ENCODE measurements at regions not wholly inside any gene's neighbourhood (a gene's known extent, or its start where the extent isn't known, plus 50 kb on each side); places are given as distances from the start of the nearest gene placed in this dataset.

DNA sequence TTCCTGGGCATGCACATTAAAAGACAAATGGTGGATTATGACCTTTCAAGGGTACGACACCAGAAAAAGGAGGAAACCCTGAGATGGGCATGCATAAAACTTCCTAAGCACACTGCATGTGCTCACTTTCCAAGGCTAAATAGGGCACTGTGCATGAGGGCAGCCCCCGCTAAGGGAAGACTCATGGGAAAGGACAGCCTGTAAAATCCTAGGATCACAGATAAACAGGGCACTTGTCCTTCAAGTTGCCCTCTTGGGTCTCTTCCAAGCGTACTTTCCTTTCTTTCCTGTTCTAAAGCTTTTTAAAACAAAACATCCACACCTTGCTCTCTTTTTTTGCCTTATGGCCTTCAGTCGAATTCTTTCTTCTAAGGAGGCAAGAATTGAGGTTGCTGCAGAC, 106.5 kb upstream of the SYNCRIP start:
- Histone ChIP-seq H3K4me3 (replicated peaks in 1 of 3; ENCODE audit: insufficient read depth in 1 of 3, low read depth in 2 of 3, low read length in 3 of 3) (no peak overlapping the region), H3K27me3 (ENCODE audit: control insufficient read depth in 1 of 2, insufficient read depth in 2 of 2, low read length in 2 of 2) (peaks cover 2 to 3% of the 10 kb centered on the region in 2 experiments; a peak in 2 of 5 replicates), H3K4me1 (ENCODE audit: insufficient read depth, low read length) (peaks cover 35% of the 10 kb centered on the region), H3K27ac (ENCODE audit: extremely low read length, insufficient read depth, low read length) (no peak overlapping the region), H2AFZ (ENCODE audit: low read length) (no peak overlapping the region), H3K9me3 (ENCODE audit: low read length) (no peaks in the 10 kb centered on the region), H3K9ac (ENCODE audit: insufficient read depth, low read depth, low read length) (no peak overlapping the region), H3K79me2 (ENCODE audit: insufficient read depth, low read length) (no peaks in the 10 kb centered on the region), H3K36me3 (replicated peaks in 1 of 2; ENCODE audit: control insufficient read depth in 1 of 2, insufficient read depth in 2 of 2, low read length in 2 of 2) (no peaks in the 10 kb centered on the region), H3K4me2 (ENCODE audit: low read depth, low read length) (no peak overlapping the region), H4K20me1 (ENCODE audit: insufficient read depth, low read length) (no peaks in the 10 kb centered on the region)
- ChIA-PET CTCF (ENCODE audit: low intra/inter-chr PET ratio, low total read pairs) (no interaction called here), POLR2A (no interaction called here)
- DNase-seq (ENCODE audit: low spot score) = no peak
- intact Hi-C loops (cut with micrococcal nuclease; ENCODE audit: unreplicated experiment) (no loop called here), in situ Hi-C loops (cut with HindIII; ENCODE audit: extremely low pct_ligation_motif_present, low pct_unique_long_range_greater_than_20kb) (no loop called here)
- no TSS peak for BruUV-seq (replicated peaks)
- no peak for FAIRE-seq
- TF ChIP-seq RORA (CRISPR knock-in tag; IDR thresholded peaks at IDR 0.05) (no peak), FOXP1 (IDR thresholded peaks at IDR 0.05) (no peak), FOXP1 (CRISPR knock-in tag; IDR thresholded peaks at IDR 0.05) (no peak), TBP (CRISPR knock-in tag; IDR thresholded peaks at IDR 0.05) (no peak), ZNF672 (CRISPR knock-in tag; IDR thresholded peaks at IDR 0.05) (no peak), ZNF777 (CRISPR knock-in tag; IDR thresholded peaks at IDR 0.05) (no peak), FOXO1 (CRISPR knock-in tag; IDR thresholded peaks at IDR 0.05) (no peak), ZFY (CRISPR knock-in tag; IDR thresholded peaks at IDR 0.05) (no peak), NONO (IDR thresholded peaks at IDR 0.05) (no peak), NONO (CRISPR knock-in tag; conservative IDR thresholded peaks at IDR 0.05) (no peak)
- TF ChIP-seq, protein P1, sequence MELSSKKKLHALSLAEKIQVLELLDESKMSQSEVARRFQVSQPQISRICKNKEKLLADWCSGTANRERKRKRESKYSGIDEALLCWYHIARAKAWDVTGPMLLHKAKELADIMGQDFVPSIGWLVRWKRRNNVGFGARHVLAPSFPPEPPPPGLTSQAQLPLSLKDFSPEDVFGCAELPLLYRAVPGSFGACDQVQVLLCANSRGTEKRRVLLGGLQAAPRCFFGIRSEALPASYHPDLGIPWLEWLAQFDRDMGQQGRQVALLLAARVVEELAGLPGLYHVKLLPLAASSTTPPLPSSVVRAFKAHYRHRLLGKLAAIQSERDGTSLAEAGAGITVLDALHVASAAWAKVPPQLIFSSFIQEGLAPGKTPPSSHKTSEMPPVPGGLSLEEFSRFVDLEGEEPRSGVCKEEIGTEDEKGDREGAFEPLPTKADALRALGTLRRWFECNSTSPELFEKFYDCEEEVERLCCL (CRISPR knock-in tag; IDR thresholded peaks at IDR 0.05; ENCODE audit: borderline replicate concordance) = no peak
- TF ChIP-seq, protein P2, sequence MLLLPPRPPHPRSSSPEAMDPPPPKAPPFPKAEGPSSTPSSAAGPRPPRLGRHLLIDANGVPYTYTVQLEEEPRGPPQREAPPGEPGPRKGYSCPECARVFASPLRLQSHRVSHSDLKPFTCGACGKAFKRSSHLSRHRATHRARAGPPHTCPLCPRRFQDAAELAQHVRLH (CRISPR knock-in tag; IDR thresholded peaks at IDR 0.05; ENCODE audit: borderline replicate concordance, low read depth) = no peak
- TF ChIP-seq, protein P3, sequence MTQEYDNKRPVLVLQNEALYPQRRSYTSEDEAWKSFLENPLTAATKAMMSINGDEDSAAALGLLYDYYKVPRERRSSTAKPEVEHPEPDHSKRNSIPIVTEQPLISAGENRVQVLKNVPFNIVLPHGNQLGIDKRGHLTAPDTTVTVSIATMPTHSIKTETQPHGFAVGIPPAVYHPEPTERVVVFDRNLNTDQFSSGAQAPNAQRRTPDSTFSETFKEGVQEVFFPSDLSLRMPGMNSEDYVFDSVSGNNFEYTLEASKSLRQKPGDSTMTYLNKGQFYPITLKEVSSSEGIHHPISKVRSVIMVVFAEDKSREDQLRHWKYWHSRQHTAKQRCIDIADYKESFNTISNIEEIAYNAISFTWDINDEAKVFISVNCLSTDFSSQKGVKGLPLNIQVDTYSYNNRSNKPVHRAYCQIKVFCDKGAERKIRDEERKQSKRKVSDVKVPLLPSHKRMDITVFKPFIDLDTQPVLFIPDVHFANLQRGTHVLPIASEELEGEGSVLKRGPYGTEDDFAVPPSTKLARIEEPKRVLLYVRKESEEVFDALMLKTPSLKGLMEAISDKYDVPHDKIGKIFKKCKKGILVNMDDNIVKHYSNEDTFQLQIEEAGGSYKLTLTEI (CRISPR knock-in tag; conservative IDR thresholded peaks at IDR 0.05) = no peak
- TF ChIP-seq, protein P4, sequence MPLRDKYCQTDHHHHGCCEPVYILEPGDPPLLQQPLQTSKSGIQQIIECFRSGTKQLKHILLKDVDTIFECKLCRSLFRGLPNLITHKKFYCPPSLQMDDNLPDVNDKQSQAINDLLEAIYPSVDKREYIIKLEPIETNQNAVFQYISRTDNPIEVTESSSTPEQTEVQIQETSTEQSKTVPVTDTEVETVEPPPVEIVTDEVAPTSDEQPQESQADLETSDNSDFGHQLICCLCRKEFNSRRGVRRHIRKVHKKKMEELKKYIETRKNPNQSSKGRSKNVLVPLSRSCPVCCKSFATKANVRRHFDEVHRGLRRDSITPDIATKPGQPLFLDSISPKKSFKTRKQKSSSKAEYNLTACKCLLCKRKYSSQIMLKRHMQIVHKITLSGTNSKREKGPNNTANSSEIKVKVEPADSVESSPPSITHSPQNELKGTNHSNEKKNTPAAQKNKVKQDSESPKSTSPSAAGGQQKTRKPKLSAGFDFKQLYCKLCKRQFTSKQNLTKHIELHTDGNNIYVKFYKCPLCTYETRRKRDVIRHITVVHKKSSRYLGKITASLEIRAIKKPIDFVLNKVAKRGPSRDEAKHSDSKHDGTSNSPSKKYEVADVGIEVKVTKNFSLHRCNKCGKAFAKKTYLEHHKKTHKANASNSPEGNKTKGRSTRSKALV (CRISPR knock-in tag; IDR thresholded peaks at IDR 0.05) = no peak
- 55% methylated on average over 4 of the region's 4 CpGs for WGBS (ENCODE audit: low lambda C conversion rate)
- no peak for ATAC-seq
